ENCODE measurements at regions not wholly inside any gene's neighbourhood (a gene's known extent, or its start where the extent isn't known, plus 50 kb on each side); places are given as distances from the start of the nearest gene placed in this dataset.

GRCh38 chr5:1734271-1734907 lies 65.2 kb downstream of the MRPL36 start:
- H3K4me3 Mint-ChIP-seq = no peak overlapping the region
- H3K27ac Mint-ChIP-seq = no peak overlapping the region
- no peaks in the 10 kb centered on the region for H3K79me2 ChIP-seq (ENCODE audit: insufficient read depth, low read length)
- peaks cover 0 to 4% (median 0%) of the 10 kb centered on the region in 7 donors for H3K9me3 Mint-ChIP-seq
- H3K36me3 Mint-ChIP-seq = no peaks in the 10 kb centered on the region
- no peak overlapping the region for H3K9ac ChIP-seq (ENCODE audit: insufficient read depth, low read length, poor library complexity, severe bottlenecking)
- H4K20me1 ChIP-seq (ENCODE audit: insufficient read depth, low read length) = no peaks in the 10 kb centered on the region
- H3K27me3 ChIP-seq (ENCODE audit: control insufficient read depth in 2 of 2, insufficient read depth in 2 of 2, low read length in 2 of 2) = no peaks in the 10 kb centered on the region
- H3K27ac ChIP-seq (ENCODE audit: low read depth in 1 of 2, low read length in 2 of 2) = no peak overlapping the region
- no peaks in the 10 kb centered on the region for H3K4me1 ChIP-seq (ENCODE audit: control insufficient read depth in 1 of 2, insufficient read depth in 2 of 2, low read length in 2 of 2)
- intact Hi-C loops (cut with micrococcal nuclease) = no loop called here
- whole genome bisulfite sequencing (ENCODE audit: insufficient coverage) = 89% methylated on average over 7 of the region's 18 CpGs
- no peak overlapping the region for H2AFZ ChIP-seq (ENCODE audit: insufficient read depth, low read depth, low read length, poor library complexity, severe bottlenecking)
- H3K9me3 ChIP-seq (replicated peaks in 1 of 2; ENCODE audit: control insufficient read depth in 1 of 2, insufficient read depth in 1 of 2, low read length in 2 of 2) = no peaks in the 10 kb centered on the region
- H3K4me1 Mint-ChIP-seq = no peaks in the 10 kb centered on the region
- no peak overlapping the region for H3K4me3 ChIP-seq (replicated peaks in 1 of 3; ENCODE audit: low read depth in 2 of 3, low read length in 3 of 3)
- TF ChIP-seq CTCF (IDR thresholded peaks at IDR 0.05) = no peak
- DNase-seq = no peak
- H3K27me3 Mint-ChIP-seq (ENCODE audit: low read depth in 3 of 3) = peaks cover 0 to 2% (median 2%) of the 10 kb centered on the region in 3 donors
- no peak overlapping the region for H3K4me2 ChIP-seq (replicated peaks; ENCODE audit: extremely low read depth, low read length, poor library complexity, severe bottlenecking)
- H3K36me3 ChIP-seq (replicated peaks in 1 of 2; ENCODE audit: control insufficient read depth in 1 of 2, insufficient read depth in 2 of 2, low read length in 2 of 2) = no peaks in the 10 kb centered on the region

- Mint-ChIP-seq H3K27me3 (ENCODE audit: low read depth in 3 of 3) (peaks cover 1 to 2% (median 2%) of the 10 kb centered on the region in 3 donors), H3K36me3 (no peaks in the 10 kb centered on the region), H3K27ac (no peak overlapping the region), H3K9me3 (no peaks in the 10 kb centered on the region), H3K4me1 (no peaks in the 10 kb centered on the region), H3K4me3 (no peak overlapping the region)
- no peaks in the 10 kb centered on the region for H3K27me3 ChIP-seq (ENCODE audit: control insufficient read depth in 2 of 2, insufficient read depth in 2 of 2, low read length in 2 of 2)
- H3K9me3 ChIP-seq (replicated peaks in 1 of 2; ENCODE audit: control insufficient read depth in 1 of 2, insufficient read depth in 1 of 2, low read length in 2 of 2) = no peaks in the 10 kb centered on the region
- WGBS (ENCODE audit: insufficient coverage) = 87% methylated on average over 6 of the region's 7 CpGs
- no peak overlapping the region for H3K9ac ChIP-seq (ENCODE audit: insufficient read depth, low read length, poor library complexity, severe bottlenecking)
- H3K36me3 ChIP-seq (replicated peaks in 1 of 2; ENCODE audit: control insufficient read depth in 1 of 2, insufficient read depth in 2 of 2, low read length in 2 of 2) = no peaks in the 10 kb centered on the region
- no peak overlapping the region for H2AFZ ChIP-seq (ENCODE audit: insufficient read depth, low read depth, low read length, poor library complexity, severe bottlenecking)
- H3K79me2 ChIP-seq (ENCODE audit: insufficient read depth, low read length) = no peaks in the 10 kb centered on the region
- no peak overlapping the region for H3K27ac ChIP-seq (ENCODE audit: low read depth in 1 of 2, low read length in 2 of 2)
- no peaks in the 10 kb centered on the region for H3K4me1 ChIP-seq (ENCODE audit: control insufficient read depth in 1 of 2, insufficient read depth in 2 of 2, low read length in 2 of 2)
- H3K4me2 ChIP-seq (replicated peaks; ENCODE audit: extremely low read depth, low read length, poor library complexity, severe bottlenecking) = no peak overlapping the region
- TF ChIP-seq CTCF (IDR thresholded peaks at IDR 0.05) = no peak
- H4K20me1 ChIP-seq (ENCODE audit: insufficient read depth, low read length) = no peaks in the 10 kb centered on the region
- intact Hi-C loops (cut with micrococcal nuclease) = no loop called here
- DNase-seq = peak in 1 of 3 donors; percentile 0
- no peak overlapping the region for H3K4me3 ChIP-seq (replicated peaks in 1 of 3; ENCODE audit: low read depth in 2 of 3, low read length in 3 of 3)
Observed at GRCh38 chr5:1733369-1733768, 66.3 kb downstream of the MRPL36 start.

Measured in CD14-positive monocyte (primary cell).